PC-9 (cell line): ENCODE measurements at regions not wholly inside any gene's neighbourhood (a gene's known extent, or its start where the extent isn't known, plus 50 kb on each side); places are given as distances from the start of the nearest gene placed in this dataset.

Source experiments
- BruUV-seq: library from RNA; stranded (reverse); fragments of 400-500 nt; replicated peaks from 2 replicates; lab custom pipeline; 2021; lab: Mats Ljungman, UMichigan
- CTCF ChIA-PET: fragments of 300-600 bp; sonication (Branson Sonifier 250); formaldehyde crosslinking; loops from one replicate; lab custom pipeline; 2022; ENCODE audit warnings: antibody characterized with exemption; lab: Charles Lee
- POLR2A ChIA-PET: fragments of 300-600 bp; sonication (Branson Sonifier 250); formaldehyde crosslinking; loops from one replicate; lab custom pipeline; 2022; ENCODE audit warnings: antibody characterized with exemption; ENCODE audit not compliant: unreplicated experiment; lab: Charles Lee
- DNase-seq, 2 experiments: peaks; one replicate each; pipeline versions ENCODE4 v3.0.0 to v3.0.0-alpha.2; 2015 to 2022; ENCODE audit warnings: mixed read lengths in 1 of 2
- H2AFZ ChIP-seq: fragments of 200-600 bp; sonication (generic); 2 replicates; pipeline ENCODE4 v1.8.1; 2017; ENCODE audit warnings: antibody characterized with exemption
- H3F3A ChIP-seq: fragments of 200-600 bp; sonication (generic); 2 replicates; pipeline ENCODE4 v1.8.1; 2017; ENCODE audit warnings: antibody characterized with exemption, mild to moderate bottlenecking, low read depth; ENCODE audit not compliant: insufficient read depth
- H3K27ac ChIP-seq: fragments of 200-600 bp; sonication (generic); 2 replicates; pipeline ENCODE4 v1.6.1; 2016; ENCODE audit warnings: mixed run types
- H3K27me3 ChIP-seq: fragments of 200-600 bp; sonication (generic); 2 replicates; pipeline ENCODE4 v1.6.1; 2016; ENCODE audit warnings: low read depth, mixed run types; ENCODE audit not compliant: insufficient read depth
- H3K36me3 ChIP-seq: fragments of 200-600 bp; sonication (generic); 2 replicates; pipeline ENCODE4 v1.6.1; 2016; ENCODE audit warnings: low read depth, mixed run types
- H3K4me1 ChIP-seq: fragments of 200-600 bp; sonication (generic); replicated peaks from 2 replicates; pipeline ENCODE4 v1.6.1; 2016; ENCODE audit warnings: mixed run types; ENCODE audit not compliant: insufficient read depth
- H3K4me2 ChIP-seq: fragments of 200-600 bp; sonication (generic); 2 replicates; pipeline ENCODE4 v1.6.1; 2017; ENCODE audit warnings: mixed run types
- H3K4me3 ChIP-seq: fragments of 200-600 bp; sonication (generic); 2 replicates; pipeline ENCODE4 v1.6.1; 2016; ENCODE audit warnings: mixed run types
- H3K79me2 ChIP-seq: fragments of 200-600 bp; sonication (generic); 2 replicates; pipeline ENCODE4 v1.6.1; 2017; ENCODE audit warnings: low read depth, mixed run types
- H3K9me2 ChIP-seq: fragments of 200-600 bp; sonication (generic); 2 replicates; pipeline ENCODE4 v1.8.1; 2017; ENCODE audit warnings: mild to moderate bottlenecking; ENCODE audit not compliant: insufficient read depth
- H3K9me3 ChIP-seq: fragments of 200-600 bp; sonication (generic); 2 replicates; pipeline ENCODE4 v1.8.1; 2016; ENCODE audit warnings: low read depth; ENCODE audit not compliant: insufficient read depth
- H4K20me1 ChIP-seq: fragments of 200-600 bp; sonication (generic); 2 replicates; pipeline ENCODE4 v1.8.1; 2017; ENCODE audit not compliant: insufficient read depth
- EZH2 ChIP-seq: fragments of 200-600 bp; sonication (generic); IDR thresholded peaks from 2 replicates; pipeline ENCODE4 v1.8.0; 2017; ENCODE audit warnings: antibody characterized with exemption, low read depth
- intact Hi-C: fragments of 100-400 bp; cut with micrococcal nuclease; formaldehyde crosslinking; loops from one replicate; pipeline ENCODE4 v1.10.0; 2022; ENCODE audit not compliant: unreplicated experiment
- TF ChIP-seq, protein P1 (sequence below): fragments of 200-600 bp; sonication (generic); conservative IDR thresholded peaks from 2 replicates; pipeline ENCODE4 v1.6.1; 2017; ENCODE audit warnings: mixed run types, antibody characterized with exemption, mild to moderate bottlenecking, moderate library complexity

- H3K79me2 ChIP-seq, result no peaks in the 10 kb centered on the region
- no peak overlapping the region for H3K4me2 ChIP-seq
- TF ChIP-seq, protein P1, sequence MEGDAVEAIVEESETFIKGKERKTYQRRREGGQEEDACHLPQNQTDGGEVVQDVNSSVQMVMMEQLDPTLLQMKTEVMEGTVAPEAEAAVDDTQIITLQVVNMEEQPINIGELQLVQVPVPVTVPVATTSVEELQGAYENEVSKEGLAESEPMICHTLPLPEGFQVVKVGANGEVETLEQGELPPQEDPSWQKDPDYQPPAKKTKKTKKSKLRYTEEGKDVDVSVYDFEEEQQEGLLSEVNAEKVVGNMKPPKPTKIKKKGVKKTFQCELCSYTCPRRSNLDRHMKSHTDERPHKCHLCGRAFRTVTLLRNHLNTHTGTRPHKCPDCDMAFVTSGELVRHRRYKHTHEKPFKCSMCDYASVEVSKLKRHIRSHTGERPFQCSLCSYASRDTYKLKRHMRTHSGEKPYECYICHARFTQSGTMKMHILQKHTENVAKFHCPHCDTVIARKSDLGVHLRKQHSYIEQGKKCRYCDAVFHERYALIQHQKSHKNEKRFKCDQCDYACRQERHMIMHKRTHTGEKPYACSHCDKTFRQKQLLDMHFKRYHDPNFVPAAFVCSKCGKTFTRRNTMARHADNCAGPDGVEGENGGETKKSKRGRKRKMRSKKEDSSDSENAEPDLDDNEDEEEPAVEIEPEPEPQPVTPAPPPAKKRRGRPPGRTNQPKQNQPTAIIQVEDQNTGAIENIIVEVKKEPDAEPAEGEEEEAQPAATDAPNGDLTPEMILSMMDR, result no peak
- TF ChIP-seq EZH2, result no peak
- no peaks in the 10 kb centered on the region for H4K20me1 ChIP-seq
- BruUV-seq, result no TSS peak
- peaks cover 27% of the 10 kb centered on the region for H3K27me3 ChIP-seq
- no peaks in the 10 kb centered on the region for H3K36me3 ChIP-seq
- no peak overlapping the region for H3K27ac ChIP-seq
- CTCF ChIA-PET, result no interaction called here
- DNase-seq, result no peak
- no peak overlapping the region for H2AFZ ChIP-seq
- H3K4me1 ChIP-seq, result no peaks in the 10 kb centered on the region
- H3K9me2 ChIP-seq, result no peaks in the 10 kb centered on the region
- intact Hi-C loops, result loop anchor here (2.0 kb wide), 1 partner anchor 318 kb away; no protein-coding TSS in a partner anchor
- POLR2A ChIA-PET, result no interaction called here
- H3K9me3 ChIP-seq, result no peaks in the 10 kb centered on the region
- H3K4me3 ChIP-seq, result no peak overlapping the region
- no peaks in the 10 kb centered on the region for H3F3A ChIP-seq
Observed at GRCh38 chr18:59085126-59085794, 54.4 kb upstream of the SEC11C start.

GRCh38 chr18:59085797-59086196, 53.9 kb upstream of the SEC11C start:
- ChIA-PET CTCF (no interaction called here), POLR2A (no interaction called here)
- Histone ChIP-seq H3K27ac (no peak overlapping the region), H3K4me3 (no peak overlapping the region), H3K27me3 (peaks cover 32% of the 10 kb centered on the region), H4K20me1 (no peaks in the 10 kb centered on the region), H3F3A (no peaks in the 10 kb centered on the region), H3K79me2 (no peaks in the 10 kb centered on the region), H2AFZ (no peak overlapping the region), H3K4me1 (no peaks in the 10 kb centered on the region), H3K36me3 (no peaks in the 10 kb centered on the region), H3K4me2 (no peak overlapping the region), H3K9me3 (no peaks in the 10 kb centered on the region), H3K9me2 (no peaks in the 10 kb centered on the region)
- intact Hi-C loops, result loop anchor here (2.0 kb wide), 1 partner anchor 317 kb away; no protein-coding TSS in a partner anchor
- TF ChIP-seq, protein P1, result no peak
- TF ChIP-seq EZH2, result no peak
- BruUV-seq, result no TSS peak
- DNase-seq, result no peak

DNA sequence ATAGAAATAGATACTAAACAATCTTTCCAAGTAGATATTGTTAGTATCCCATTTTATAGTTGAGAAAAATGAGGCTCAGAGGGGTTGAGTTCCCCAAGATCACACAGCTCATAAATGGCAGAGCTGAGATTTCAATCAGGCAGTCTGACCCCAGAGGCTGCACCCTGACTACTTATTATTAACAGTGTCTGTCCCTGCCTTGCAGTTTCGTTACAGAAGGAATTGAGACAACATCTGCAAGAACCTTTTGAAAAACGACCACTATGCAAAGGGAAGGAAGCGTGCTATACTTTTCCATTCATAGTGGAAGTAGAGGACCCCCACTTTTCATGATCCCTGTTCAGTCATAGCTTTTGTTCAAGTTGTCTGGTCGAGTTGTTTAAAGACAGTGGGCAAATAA, 53.2 kb upstream of the SEC11C start:
- POLR2A ChIA-PET, result no interaction called here

More for the DNA sequence above, 53.2 kb upstream of the SEC11C start:
- Histone ChIP-seq H3K27ac (no peak overlapping the region), H3K79me2 (no peaks in the 10 kb centered on the region), H3K4me1 (no peaks in the 10 kb centered on the region), H3K36me3 (no peaks in the 10 kb centered on the region), H2AFZ (no peak overlapping the region), H3K4me2 (no peak overlapping the region), H3K9me2 (no peaks in the 10 kb centered on the region), H3F3A (no peaks in the 10 kb centered on the region), H3K27me3 (peaks cover 39% of the 10 kb centered on the region), H3K9me3 (no peaks in the 10 kb centered on the region), H4K20me1 (no peaks in the 10 kb centered on the region), H3K4me3 (no peak overlapping the region)
- BruUV-seq, result no TSS peak
- no peak for TF ChIP-seq EZH2
- TF ChIP-seq, protein P1, result no peak
- intact Hi-C loops, result no loop called here
- CTCF ChIA-PET, result no interaction called here
- DNase-seq, result no peak
